HG03469 (cell line): ENCODE measurements at regions not wholly inside any gene's neighbourhood (a gene's known extent, or its start where the extent isn't known, plus 50 kb on each side); places are given as distances from the start of the nearest gene placed in this dataset.

Experiments used
- ATAC-seq: cut with Tn5 transposase; IDR thresholded peaks from one replicate; pipeline ENCODE4 v1.9.1; 2021; ENCODE audit warnings: mild to moderate bottlenecking, moderate library complexity, moderate number of reproducible peaks; ENCODE audit not compliant: unreplicated experiment

- ATAC-seq, result no peak
Observed at GRCh38 chr13:90518417-90518816, 829.1 kb upstream of the MIR17HG start.

- ATAC-seq, result no peak
Observed at GRCh38 chr13:90519157-90519556, 828.3 kb upstream of the MIR17HG start.

GRCh38 chr13:90526711-90527110, 820.8 kb upstream of the MIR17HG start:
- no peak for ATAC-seq

DNA sequence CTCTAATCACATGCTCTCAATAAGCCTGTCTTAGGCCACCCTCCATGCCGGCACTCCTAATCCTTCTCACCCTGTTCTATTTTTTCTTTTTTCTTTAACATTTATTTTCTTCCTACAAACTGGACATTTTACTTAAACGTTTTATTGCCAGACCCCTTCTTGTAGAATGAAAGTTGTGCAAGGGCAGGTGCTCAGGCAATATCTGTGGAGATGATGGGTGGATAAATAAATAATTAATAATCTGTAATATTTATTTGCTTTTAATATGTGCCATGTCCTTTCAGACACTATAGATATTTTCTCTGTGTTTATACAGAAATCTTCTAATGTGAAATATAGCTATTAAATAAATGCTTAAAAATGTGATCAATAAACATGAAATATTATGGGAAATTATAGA, 815.7 kb upstream of the MIR17HG start:
- no peak for ATAC-seq

DNA sequence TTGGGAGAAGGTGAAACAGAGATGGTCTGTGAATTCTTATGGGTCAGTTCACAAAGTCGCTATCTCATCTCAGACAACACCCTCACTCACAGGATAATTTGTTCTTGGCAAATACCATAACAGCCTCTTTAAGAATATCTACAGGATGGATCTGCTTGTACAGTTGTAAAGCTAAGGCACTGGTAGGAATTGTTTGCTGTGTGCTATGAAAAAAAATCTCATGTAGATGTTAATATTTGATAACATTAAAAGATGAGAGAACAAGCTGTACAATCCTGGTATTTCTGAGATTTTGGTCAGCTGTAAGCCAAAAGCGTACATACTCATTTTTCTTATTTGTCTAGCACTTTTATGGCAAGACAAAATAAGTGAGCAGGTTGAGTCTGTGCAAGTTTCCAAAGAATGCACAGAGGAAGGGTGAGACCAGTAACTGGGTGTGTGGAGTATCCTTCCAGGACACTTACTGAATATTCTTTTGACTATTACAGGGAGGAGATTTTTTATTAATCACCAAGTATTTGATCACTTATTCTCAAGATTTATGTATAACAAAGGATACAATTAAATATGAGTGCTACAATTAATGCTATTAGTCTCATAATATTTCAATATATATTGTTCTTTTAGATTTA, 814.5 kb upstream of the MIR17HG start:
- ATAC-seq, result no peak

- ATAC-seq, result no peak
Observed at GRCh38 chr13:90533866-90534265, 813.6 kb upstream of the MIR17HG start.

- no peak for ATAC-seq
Observed at GRCh38 chr13:90534617-90535370, 812.7 kb upstream of the MIR17HG start.

- ATAC-seq, result no peak
Observed at GRCh38 chr13:90535421-90535820, 812.1 kb upstream of the MIR17HG start.

- ATAC-seq, result no peak
Observed at GRCh38 chr13:90538063-90538462, 809.4 kb upstream of the MIR17HG start.

DNA sequence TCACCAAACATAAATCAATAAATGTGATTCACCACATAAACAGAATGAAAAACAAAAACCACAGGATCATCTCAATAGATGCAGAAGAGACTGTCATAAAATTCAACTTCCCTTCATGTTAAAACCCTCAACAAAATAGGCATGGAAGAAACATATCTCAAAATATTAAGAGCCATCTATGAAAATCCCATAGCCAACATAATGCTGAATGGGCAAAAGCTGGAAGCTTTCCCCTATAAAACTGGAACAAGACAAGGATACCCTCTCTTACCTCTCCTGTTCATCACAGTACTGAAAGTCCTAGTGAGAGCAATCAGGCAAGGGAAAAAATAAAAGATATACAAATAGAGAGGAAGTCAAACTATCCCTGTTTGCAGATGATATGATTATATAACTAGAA, 806.1 kb upstream of the MIR17HG start:
- no peak for ATAC-seq

DNA sequence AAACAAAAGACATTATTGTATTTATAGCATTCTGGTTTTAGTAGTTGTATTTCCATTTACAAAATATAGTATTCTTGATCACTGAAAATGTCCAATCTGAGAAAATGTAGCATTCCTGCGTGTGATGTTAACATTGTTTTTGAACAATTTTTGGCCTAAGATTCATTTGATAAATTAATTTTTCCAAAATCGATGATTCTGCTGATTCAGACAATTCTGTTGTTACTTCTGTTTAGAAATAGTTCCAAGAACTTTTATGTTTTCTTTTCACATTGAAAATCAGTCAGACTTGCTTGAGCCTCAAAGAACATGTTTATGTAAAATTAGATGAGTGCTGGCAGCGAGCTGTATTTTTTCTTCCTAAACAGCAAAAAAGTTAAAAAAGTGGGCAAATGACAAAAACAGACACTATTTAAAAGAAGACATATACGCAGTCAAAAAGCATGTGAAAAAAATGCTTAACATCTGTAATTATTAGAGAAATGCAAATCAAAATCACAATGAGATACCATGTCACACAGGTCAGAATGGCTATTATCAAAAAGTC, 804.5 kb upstream of the MIR17HG start:
- no peak for ATAC-seq

DNA sequence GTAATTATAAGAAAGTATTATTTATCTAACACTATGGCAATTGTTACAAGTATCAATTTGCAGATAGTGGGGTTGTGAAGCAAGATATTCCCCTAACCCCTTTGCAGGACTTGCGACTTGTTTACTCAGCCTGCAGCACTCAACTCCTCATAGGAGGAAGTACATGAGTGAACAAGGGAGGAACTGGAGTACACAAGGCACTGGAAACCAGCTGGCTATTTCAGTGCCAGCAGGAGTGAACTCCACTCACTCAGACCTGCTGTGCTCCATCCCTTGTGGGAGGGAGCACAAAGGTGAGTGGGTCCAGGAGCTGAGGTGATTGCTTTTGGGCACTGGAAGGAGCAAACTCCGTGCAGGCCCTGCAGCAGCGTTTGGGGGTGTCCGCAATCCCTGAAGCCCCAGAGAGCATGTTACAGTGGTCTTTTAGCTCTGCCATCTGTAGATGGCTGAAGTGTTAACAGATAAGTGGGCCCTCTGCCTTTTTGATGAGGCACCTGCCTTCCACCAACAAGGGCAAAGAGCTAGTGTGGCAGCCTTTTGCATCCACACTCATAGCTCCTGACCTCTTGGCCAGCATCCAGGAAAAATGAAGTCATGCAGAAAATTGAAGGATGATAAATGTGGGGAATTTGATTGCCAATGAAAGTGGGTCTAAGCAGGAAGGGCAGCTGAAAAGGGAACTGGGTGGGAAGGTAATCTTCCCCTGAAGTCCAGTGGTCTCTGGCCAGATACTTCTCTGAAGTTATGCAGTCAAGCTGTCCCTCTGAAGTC, 802.2 kb upstream of the MIR17HG start:
- ATAC-seq, result no peak

DNA sequence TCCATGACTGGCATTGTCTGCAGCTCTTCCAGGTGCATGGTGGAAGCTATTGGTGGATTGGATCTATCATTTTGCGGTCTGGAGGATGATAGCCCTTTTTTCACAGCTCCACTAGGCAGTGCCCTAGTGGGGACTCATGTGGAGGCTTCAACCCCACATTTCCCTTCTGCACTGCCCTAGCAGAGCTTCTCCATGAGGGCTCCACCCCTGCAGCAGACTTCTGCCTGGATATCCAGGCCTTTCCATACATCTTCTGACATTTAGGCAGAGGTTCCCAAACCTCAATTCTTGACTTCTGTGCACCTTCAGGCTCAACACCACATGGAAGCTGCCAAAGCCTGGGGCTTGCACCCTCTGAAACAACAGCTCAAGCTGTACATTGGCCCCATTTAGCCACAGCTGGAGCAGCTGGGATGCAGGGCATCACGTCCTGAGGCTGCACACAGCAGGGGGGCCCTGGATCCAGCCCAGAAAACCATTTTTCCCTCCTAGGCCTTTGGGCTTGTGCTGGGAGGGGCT, 800.2 kb upstream of the MIR17HG start:
- ATAC-seq, result no peak

- no peak for ATAC-seq
Observed at GRCh38 chr13:90551253-90551652, 796.2 kb upstream of the MIR17HG start.

GRCh38 chr13:90552702-90553101, 794.8 kb upstream of the MIR17HG start:
- no peak for ATAC-seq

- no peak for ATAC-seq
Observed at GRCh38 chr13:90553159-90553558, 794.3 kb upstream of the MIR17HG start.

DNA sequence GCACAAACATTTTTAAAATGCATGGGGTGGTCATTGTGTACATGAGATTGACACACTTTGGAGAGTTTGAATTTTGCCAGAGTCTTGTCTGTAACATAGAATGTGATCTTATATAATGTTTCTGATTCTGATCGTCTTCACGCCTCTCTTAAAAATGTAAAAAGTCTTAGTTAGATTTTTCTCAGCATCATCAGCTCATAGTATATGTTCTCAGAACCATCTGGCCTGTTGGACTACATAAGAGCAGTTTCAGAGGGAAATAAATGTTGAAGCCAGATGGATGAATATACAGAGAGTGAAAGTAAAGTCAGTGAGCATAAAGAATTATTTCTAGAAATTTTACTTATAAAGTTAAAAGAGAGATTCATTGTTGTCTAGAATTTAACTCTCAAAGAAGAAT, 789.9 kb upstream of the MIR17HG start:
- no peak for ATAC-seq

- ATAC-seq, result no peak
Observed at GRCh38 chr13:90562443-90562842, 785.0 kb upstream of the MIR17HG start.

GRCh38 chr13:90564096-90564495, 783.4 kb upstream of the MIR17HG start:
- ATAC-seq, result no peak

DNA sequence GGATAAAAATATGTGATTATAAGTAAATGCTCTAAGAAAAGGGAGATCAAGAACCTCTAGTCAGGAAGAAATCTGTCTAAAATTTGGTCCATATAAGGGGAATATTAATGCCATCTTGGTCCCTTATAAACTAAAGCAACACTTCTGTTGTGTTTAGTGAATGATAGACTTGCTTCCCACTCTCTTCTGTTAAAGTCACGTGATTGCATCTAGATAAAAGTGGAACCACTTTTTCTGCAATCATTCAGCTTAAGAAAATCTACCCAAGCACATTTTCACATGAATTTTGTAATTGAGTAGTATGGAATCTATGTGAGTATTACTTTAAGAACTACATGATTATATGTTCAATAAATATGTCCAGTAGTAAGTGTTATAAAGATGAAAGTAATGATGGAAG, 782.9 kb upstream of the MIR17HG start:
- ATAC-seq, result no peak

GRCh38 chr13:90565985-90566713, 781.3 kb upstream of the MIR17HG start:
- ATAC-seq, result no peak
